OCI-LY3 (cell line): ENCODE measurements at regions not wholly inside any gene's neighbourhood (a gene's known extent, or its start where the extent isn't known, plus 50 kb on each side); places are given as distances from the start of the nearest gene placed in this dataset.

Source experiments
- H2AFZ ChIP-seq: fragments of 200-600, 300-600 bp; shearing (Covaris generic); 2 replicates; pipeline ENCODE4 v1.6.0; 2014; ENCODE audit warnings: antibody characterized with exemption, low read depth, low read length
- H3K27ac ChIP-seq: fragments of 200-600, 300-600 bp; sonication (generic); 2 replicates; pipeline ENCODE4 v1.5.1; 2014; ENCODE audit warnings: mild to moderate bottlenecking, low read length, moderate library complexity, mixed read lengths
- H3K27me3 ChIP-seq: fragments of 200-600, 300-600 bp; sonication (generic); 2 replicates; pipeline ENCODE4 v1.6.1; 2014; ENCODE audit warnings: low read depth, low read length, mixed read lengths
- H3K36me3 ChIP-seq: fragments of 200-600, 300-600 bp; sonication (generic); replicated peaks from 2 replicates; pipeline ENCODE3; 2014; ENCODE audit warnings: low read depth, low read length, mixed read lengths
- H3K4me1 ChIP-seq: fragments of 300-600, 200-600 bp; sonication (generic); 2 replicates; pipeline ENCODE4 v1.6.1; 2014; ENCODE audit warnings: low read length, mixed read lengths
- H3K4me2 ChIP-seq: fragments of 200-600, 300-600 bp; sonication (generic); 2 replicates; pipeline ENCODE4 v1.6.1; 2014; ENCODE audit warnings: low read length, mixed read lengths
- H3K4me3 ChIP-seq: fragments of 300-600, 200-600 bp; sonication (generic); 2 replicates; pipeline ENCODE4 v1.5.1; 2014; ENCODE audit warnings: antibody characterized with exemption, mild to moderate bottlenecking, low read length, moderate library complexity
- H3K79me2 ChIP-seq: fragments of 300-600, 200-600 bp; shearing (Covaris generic); 2 replicates; pipeline ENCODE4 v1.6.1; 2014; ENCODE audit warnings: mild to moderate bottlenecking, low read length, mixed read lengths
- H3K9ac ChIP-seq: fragments of 300-600, 200-600 bp; shearing (Covaris generic); 2 replicates; pipeline ENCODE4 v1.6.0; 2014; ENCODE audit warnings: mild to moderate bottlenecking, low read length, moderate library complexity
- H3K9me3 ChIP-seq: fragments of 200-600, 300-600 bp; shearing (Covaris generic); 2 replicates; pipeline ENCODE4 v1.6.1; 2014; ENCODE audit warnings: low read length, mixed read lengths; ENCODE audit not compliant: insufficient read depth
- H4K20me1 ChIP-seq: fragments of 200-600, 300-600 bp; sonication (generic); 2 replicates; pipeline ENCODE4 v1.6.1; 2016; ENCODE audit warnings: low read length, mixed read lengths; ENCODE audit not compliant: insufficient read depth
- CTCF ChIP-seq: fragments of 200-600, 300-600 bp; sonication (generic); IDR thresholded peaks from 2 replicates; pipeline ENCODE4 v1.5.1; 2014; ENCODE audit warnings: antibody characterized with exemption, low read length, low read depth
- EZH2phosphoT487 ChIP-seq: fragments of 200-600 bp; shearing (Covaris generic); IDR thresholded peaks from 2 replicates; pipeline ENCODE4 v1.6.1; 2018; ENCODE audit warnings: antibody characterized with exemption, mixed run types, low read depth

- Histone ChIP-seq H3K36me3 (no peaks in the 10 kb centered on the region), H2AFZ (no peak overlapping the region), H3K4me2 (no peak overlapping the region), H3K4me3 (no peak overlapping the region), H4K20me1 (no peaks in the 10 kb centered on the region), H3K27me3 (0 out of 2 replicates have a peak, but pooled peaks cover 8% of the 10 kb centered on the region), H3K27ac (no peak overlapping the region), H3K9me3 (no peaks in the 10 kb centered on the region), H3K4me1 (no peaks in the 10 kb centered on the region), H3K79me2 (no peaks in the 10 kb centered on the region), H3K9ac (no peak overlapping the region)
- no peak for TF ChIP-seq EZH2phosphoT487
- no peak for TF ChIP-seq CTCF
Observed at GRCh38 chr3:194961149-194961548, 275.5 kb downstream of the FAM43A start.

- Histone ChIP-seq H3K4me2 (no peak overlapping the region), H3K27ac (no peak overlapping the region), H3K4me1 (no peaks in the 10 kb centered on the region), H3K9ac (no peak overlapping the region), H3K79me2 (no peaks in the 10 kb centered on the region), H3K4me3 (no peak overlapping the region), H3K36me3 (no peaks in the 10 kb centered on the region), H3K9me3 (no peaks in the 10 kb centered on the region), H4K20me1 (no peaks in the 10 kb centered on the region), H3K27me3 (0 out of 2 replicates have a peak, but pooled peaks cover 9% of the 10 kb centered on the region), H2AFZ (no peak overlapping the region)
- no peak for TF ChIP-seq EZH2phosphoT487
- no peak for TF ChIP-seq CTCF
Observed at GRCh38 chr3:194961571-194961970, 275.9 kb downstream of the FAM43A start.

GRCh38 chr3:194962056-194962455 lies 276.4 kb downstream of the FAM43A start:
- Histone ChIP-seq H3K9ac (no peak overlapping the region), H3K4me2 (no peak overlapping the region), H3K4me1 (no peaks in the 10 kb centered on the region), H3K4me3 (no peak overlapping the region), H2AFZ (no peak overlapping the region), H3K79me2 (no peaks in the 10 kb centered on the region), H3K9me3 (no peaks in the 10 kb centered on the region), H3K36me3 (no peaks in the 10 kb centered on the region), H3K27me3 (peaks cover 13% of the 10 kb centered on the region; the same call in 1 of the 2 replicates), H3K27ac (no peak overlapping the region), H4K20me1 (no peaks in the 10 kb centered on the region)
- TF ChIP-seq CTCF: no peak
- TF ChIP-seq EZH2phosphoT487: no peak

- Histone ChIP-seq H3K4me2 (no peak overlapping the region), H2AFZ (no peak overlapping the region), H3K9ac (no peak overlapping the region), H3K9me3 (peaks cover 1% of the 10 kb centered on the region; the same call in 1 of the 2 replicates), H3K27ac (no peak overlapping the region), H3K4me1 (no peaks in the 10 kb centered on the region), H4K20me1 (no peaks in the 10 kb centered on the region), H3K36me3 (no peaks in the 10 kb centered on the region), H3K27me3 (peaks cover 26% of the 10 kb centered on the region), H3K4me3 (no peak overlapping the region), H3K79me2 (no peaks in the 10 kb centered on the region)
- no peak for TF ChIP-seq CTCF
- TF ChIP-seq EZH2phosphoT487: no peak
Observed at GRCh38 chr3:194964809-194965208, 279.1 kb downstream of the FAM43A start.
